Endothelial cell of umbilical vein (primary cell): ENCODE measurements at regions not wholly inside any gene's neighbourhood (a gene's known extent, or its start where the extent isn't known, plus 50 kb on each side); places are given as distances from the start of the nearest gene placed in this dataset.

ENCODE experiments used
- BruUV-seq: library from RNA; stranded (reverse); fragments of 400-500 nt; replicated peaks from 2 replicates; lab custom pipeline; 2021; lab: Mats Ljungman, UMichigan
- CTCF ChIA-PET: fragments of 300-600, 350-600 bp; sonication (Branson Sonifier 250); formaldehyde crosslinking; loops from one replicate; lab custom pipeline; 2021; ENCODE audit warnings: antibody characterized with exemption, inconsistent platforms; lab: Charles Lee
- POLR2A ChIA-PET: fragments of 300-600, 350-600 bp; sonication (Branson Sonifier 250); formaldehyde crosslinking; loops from one replicate; lab custom pipeline; 2021; ENCODE audit warnings: antibody characterized with exemption, inconsistent platforms; lab: Charles Lee
- DNase-seq: peaks from one replicate; pipeline ENCODE4 v3.0.0-alpha.2; 2011; ENCODE audit warnings: low read depth, low spot score
- FAIRE-seq: peaks from 2 replicates; lab custom pipeline; 2011; peaks lifted over from hg19 to GRCh38; lab: Jason Lieb, UNC
- H2AFZ ChIP-seq: 2 replicates; pipeline ENCODE4 v1.6.0; 2012; ENCODE audit warnings: low read depth, low read length, control low read depth, inconsistent platforms
- H3K27ac ChIP-seq: 2 replicates; pipeline ENCODE4 v1.5.1; 2011; ENCODE audit warnings: low read depth, mild to moderate bottlenecking, control low read depth, low read length, moderate library complexity; ENCODE audit not compliant: insufficient read depth
- H3K27me3 ChIP-seq, 2 experiments: 2 replicates each; pipeline versions ENCODE4 v1.6.0 to v1.6.1; 2011; ENCODE audit warnings: low read length in 2 of 2, mixed read lengths in 1 of 2; ENCODE audit not compliant: control insufficient read depth in 2 of 2, insufficient read depth in 2 of 2
- H3K36me3 ChIP-seq, 2 experiments: 2 replicates in 1 of 2; 3 replicates in 1 of 2; pipeline ENCODE4 v1.5.1; 2011; ENCODE audit warnings: low read length in 2 of 2, mild to moderate bottlenecking in 1 of 2, moderate library complexity in 1 of 2; ENCODE audit not compliant: control insufficient read depth in 2 of 2, insufficient read depth in 2 of 2; ENCODE audit errors: extremely low read depth in 1 of 2
- H3K4me1 ChIP-seq: 3 replicates; pipeline ENCODE4 v1.5.1; 2011; ENCODE audit warnings: mild to moderate bottlenecking, low read length; ENCODE audit not compliant: control insufficient read depth, insufficient read depth; ENCODE audit errors: extremely low read depth
- H3K4me2 ChIP-seq: 2 replicates; pipeline ENCODE4 v1.6.1; 2011; ENCODE audit warnings: low read length, control low read depth, mixed read lengths; ENCODE audit not compliant: insufficient read depth
- H3K4me3 ChIP-seq, 3 experiments: fragments of 200-600 bp in 1 of 3; sonication (generic), shearing (Covaris generic) in 1 of 3; replicated peaks in 1 of 3; 2 replicates each; pipeline ENCODE4 v1.5.1; 2011 to 2016; ENCODE audit warnings: control low read depth in 3 of 3, low read length in 3 of 3, mild to moderate bottlenecking in 2 of 3, inconsistent platforms in 1 of 3, low read depth in 1 of 3, moderate library complexity in 1 of 3; ENCODE audit not compliant: insufficient read depth in 1 of 3
- H3K79me2 ChIP-seq: 2 replicates; pipeline ENCODE4 v1.6.0; 2012; ENCODE audit warnings: low read length, inconsistent platforms; ENCODE audit not compliant: control insufficient read depth, insufficient read depth
- H3K9ac ChIP-seq: replicated peaks from 2 replicates; pipeline ENCODE3; 2011; ENCODE audit warnings: low read length, control low read depth; ENCODE audit not compliant: insufficient read depth; ENCODE audit errors: extremely low read depth
- H3K9me1 ChIP-seq: replicated peaks from 3 replicates; pipeline ENCODE4 v1.6.0; 2011; ENCODE audit warnings: mild to moderate bottlenecking, low read length; ENCODE audit not compliant: control insufficient read depth, insufficient read depth; ENCODE audit errors: extremely low read depth
- H3K9me3 ChIP-seq: replicated peaks from 2 replicates; pipeline ENCODE4 v1.5.1; 2012; ENCODE audit warnings: low read length, inconsistent platforms; ENCODE audit not compliant: control insufficient read depth, insufficient read depth
- H4K20me1 ChIP-seq: replicated peaks from 2 replicates; pipeline ENCODE3; 2011; ENCODE audit warnings: mild to moderate bottlenecking, low read length; ENCODE audit not compliant: control insufficient read depth, insufficient read depth; ENCODE audit errors: extremely low read depth
- CTCF ChIP-seq, 2 donors: IDR thresholded peaks; 1 replicate in 1 of 2; 2 replicates in 1 of 2; pipeline ENCODE4 v1.5.1; 2011; ENCODE audit warnings: low read length in 2 of 2, mild to moderate bottlenecking in 2 of 2, moderate library complexity in 2 of 2, control low read depth in 1 of 2, inconsistent platforms in 1 of 2, low read depth in 1 of 2; ENCODE audit not compliant: insufficient read depth in 1 of 2; ENCODE audit errors: extremely low read depth in 1 of 2
- EZH2 ChIP-seq: IDR thresholded peaks from 2 replicates; pipeline ENCODE4 v1.6.1; 2012; ENCODE audit warnings: borderline replicate concordance, low read depth, mild to moderate bottlenecking, moderate library complexity, low read length, inconsistent platforms; ENCODE audit not compliant: severe bottlenecking
- FOS ChIP-seq: IDR thresholded peaks from 2 replicates; pipeline ENCODE4 v1.6.1; 2011; ENCODE audit warnings: mild to moderate bottlenecking, low read length, moderate library complexity, borderline replicate concordance; ENCODE audit not compliant: insufficient read depth
- GATA2 ChIP-seq: IDR thresholded peaks from 2 replicates; pipeline ENCODE4 v1.7.0; 2011; ENCODE audit warnings: low read depth, mild to moderate bottlenecking, moderate library complexity, mixed read lengths, low read length; ENCODE audit not compliant: insufficient read length, insufficient read depth
- JUN ChIP-seq: IDR thresholded peaks from 2 replicates; pipeline ENCODE4 v1.6.1; 2011; ENCODE audit warnings: borderline replicate concordance, low read depth; ENCODE audit not compliant: insufficient read length, insufficient read depth
- MAX ChIP-seq: IDR thresholded peaks from 2 replicates; pipeline ENCODE4 v1.6.1; 2011; ENCODE audit not compliant: insufficient read depth, insufficient read length
- MYC ChIP-seq: IDR thresholded peaks from one replicate; pipeline ENCODE4 v1.6.1; 2011; ENCODE audit warnings: mild to moderate bottlenecking, low read depth, low read length
- POLR2A ChIP-seq: IDR thresholded peaks from 2 replicates; pipeline ENCODE4 v1.6.1; 2012; ENCODE audit warnings: low read depth, mild to moderate bottlenecking, control low read depth, low read length
- POLR2AphosphoS5 ChIP-seq: IDR thresholded peaks from 2 replicates; pipeline ENCODE4 v1.6.1; 2012; ENCODE audit warnings: low read depth, mild to moderate bottlenecking, control low read depth, low read length, moderate library complexity; ENCODE audit not compliant: insufficient read depth
- dilution Hi-C: fragments of 300-500 bp; cut with MboI; formaldehyde crosslinking; loops from one replicate; pipeline ENCODE4 v1.15.0; 2019; ENCODE audit warnings: low sequenced_read_pairs; ENCODE audit not compliant: extremely low pct_ligation_motif_present
- intact Hi-C: fragments of 100-400 bp; cut with micrococcal nuclease; formaldehyde crosslinking; loops from one replicate; pipeline ENCODE4 v1.10.0; 2022

- FAIRE-seq (no peak), DNase-seq (no peak)
- Histone ChIP-seq H3K36me3 (no peaks in the 10 kb centered on the region), H3K27me3 (no peaks in the 10 kb centered on the region), H3K9ac (no peak overlapping the region), H2AFZ (no peak overlapping the region), H3K9me3 (no peaks in the 10 kb centered on the region), H3K4me3 (no peak overlapping the region), H3K4me2 (no peak overlapping the region), H3K4me1 (no peaks in the 10 kb centered on the region), H3K79me2 (no peaks in the 10 kb centered on the region), H3K9me1 (no peaks in the 10 kb centered on the region), H4K20me1 (no peaks in the 10 kb centered on the region), H3K27ac (no peak overlapping the region)
- TF ChIP-seq FOS (no peak), GATA2 (no peak), MAX (no peak), CTCF (IDR thresholded peaks at IDR 0.05; ENCODE audit: extremely low read depth in 1 of 2, insufficient read depth in 1 of 2, low read depth in 1 of 2, low read length in 2 of 2) (no peak), EZH2 (no peak), POLR2A (no peak), JUN (no peak), MYC (no peak), POLR2AphosphoS5 (no peak)
- dilution Hi-C loops, result no loop called here
- intact Hi-C loops, result no loop called here
- no TSS peak for BruUV-seq
- ChIA-PET CTCF (no interaction called here), POLR2A (no interaction called here)
Measured at GRCh38 chr6:137646484-137646883, 152.3 kb upstream of the OLIG3 start.
